ENCODE measurements at regions not wholly inside any gene's neighbourhood (a gene's known extent, or its start where the extent isn't known, plus 50 kb on each side); places are given as distances from the start of the nearest gene placed in this dataset.
"Not testable (repeated sequence)": the region's sequence is repeated elsewhere in the genome, so short reads cannot be mapped to it uniquely, and the experiment has no call there.

DNA sequence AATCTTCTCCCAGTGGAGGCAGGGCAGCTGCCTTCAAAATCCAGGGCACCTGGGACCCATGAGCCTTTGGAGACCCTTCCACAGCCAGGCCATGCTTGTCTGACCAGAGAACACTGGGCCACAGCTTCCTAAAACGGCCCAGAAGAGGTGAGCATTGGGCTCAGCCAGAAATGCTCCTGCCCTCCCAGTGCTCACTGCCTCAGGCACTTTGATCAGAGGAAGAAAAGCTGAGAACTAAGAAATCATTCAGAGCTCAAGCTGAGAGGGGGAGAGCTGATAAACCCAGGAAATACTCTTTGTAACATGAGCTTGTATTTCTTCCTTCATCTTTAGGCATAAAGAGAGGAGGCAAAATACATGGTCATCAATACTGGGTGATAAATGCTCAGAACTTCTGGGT is 365.5 kb upstream of the KLHL29 start:
- no peak for DNase-seq

DNA sequence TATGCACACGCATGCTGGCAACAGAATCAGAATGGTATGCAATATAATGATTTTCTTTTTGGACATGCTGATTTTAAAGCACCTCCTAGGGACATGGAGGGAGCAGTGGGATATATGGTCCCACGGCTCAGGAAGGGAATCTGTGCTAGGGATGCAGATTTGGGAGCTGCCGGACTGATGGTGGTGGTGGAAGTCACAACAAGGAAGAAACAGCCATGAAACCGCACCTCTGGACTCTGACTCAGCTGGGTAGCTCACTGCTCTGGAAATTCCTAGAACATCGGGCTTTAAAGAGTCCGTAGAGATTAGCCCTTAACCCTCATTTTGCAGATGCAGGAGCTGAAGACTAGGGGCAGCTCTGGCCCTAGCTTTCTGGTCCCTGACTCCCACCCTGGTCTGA is 364.3 kb upstream of the KLHL29 start:
- no peak for DNase-seq

GRCh38 chr2:23021311-23022120 is 363.5 kb upstream of the KLHL29 start:
- DNase-seq: no peak

DNA sequence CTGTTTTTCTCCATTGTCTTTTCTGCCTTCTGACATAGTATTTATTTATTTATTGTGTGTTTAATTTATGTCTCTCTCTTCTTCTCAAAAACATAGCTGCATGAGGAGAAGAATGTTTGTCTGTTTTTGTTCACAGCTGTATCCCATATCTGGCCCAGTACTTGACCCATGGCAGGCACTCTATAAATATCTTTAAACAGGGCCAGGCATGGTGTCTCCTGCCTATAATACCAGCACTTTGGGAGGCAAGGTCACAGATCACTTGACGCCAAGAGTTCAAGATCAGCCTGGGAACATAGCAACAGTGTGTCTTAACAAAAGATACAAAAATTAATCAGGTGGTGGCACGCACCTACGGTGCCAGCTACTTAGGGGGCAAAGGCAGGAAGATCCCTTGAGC is 361.3 kb upstream of the KLHL29 start:
- DNase-seq: no peak

- no peak for DNase-seq
Observed at GRCh38 chr2:23026671-23027070, 358.3 kb upstream of the KLHL29 start.

GRCh38 chr2:23027396-23027795 is 357.6 kb upstream of the KLHL29 start:
- DNase-seq: no peak

DNA sequence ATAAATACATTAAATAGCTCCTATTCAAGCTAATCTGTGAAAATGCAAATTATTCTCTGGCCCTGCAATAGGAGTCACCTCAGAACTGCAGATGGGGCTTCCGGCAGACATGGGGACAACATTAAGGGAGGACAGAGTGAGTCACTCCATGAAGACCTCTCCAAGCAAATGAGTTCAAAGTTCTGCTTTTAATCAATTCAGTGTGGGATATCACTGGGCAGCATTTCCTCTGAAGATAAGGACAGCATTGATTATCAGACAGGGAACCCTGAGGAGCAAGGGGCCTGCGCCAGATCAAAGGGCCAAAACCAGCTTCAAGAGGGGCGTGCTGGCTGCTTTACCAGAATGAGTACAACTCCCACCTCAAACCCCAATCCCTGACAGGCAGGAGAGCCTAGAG is 356.9 kb upstream of the KLHL29 start:
- no peak for DNase-seq

GRCh38 chr2:23029111-23029510 is 355.9 kb upstream of the KLHL29 start:
- DNase-seq: no peak

GRCh38 chr2:23029951-23030350 is 355.0 kb upstream of the KLHL29 start:
- DNase-seq: no peak

- no peak for DNase-seq
Observed at GRCh38 chr2:23034996-23035395, 350.0 kb upstream of the KLHL29 start.

DNA sequence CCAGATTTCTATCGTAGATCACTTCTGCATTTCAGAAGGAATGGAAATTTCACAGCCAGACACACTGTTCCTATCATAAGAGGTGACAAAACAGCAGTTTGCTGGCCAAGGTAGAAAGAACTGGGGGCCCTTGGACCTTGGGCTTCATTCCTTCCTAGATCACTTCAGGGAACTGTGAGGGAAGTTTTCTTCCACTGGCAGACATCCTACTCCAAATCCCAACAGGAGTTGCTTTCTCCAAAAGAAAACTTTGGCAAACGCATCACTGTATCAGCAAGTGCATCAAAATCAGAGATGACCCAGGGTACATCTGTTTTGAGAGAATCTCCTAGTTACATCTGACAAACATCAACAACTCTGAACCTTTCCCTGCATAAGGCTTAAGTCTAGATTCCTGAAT is 348.4 kb upstream of the KLHL29 start:
- DNase-seq: no peak

DNA sequence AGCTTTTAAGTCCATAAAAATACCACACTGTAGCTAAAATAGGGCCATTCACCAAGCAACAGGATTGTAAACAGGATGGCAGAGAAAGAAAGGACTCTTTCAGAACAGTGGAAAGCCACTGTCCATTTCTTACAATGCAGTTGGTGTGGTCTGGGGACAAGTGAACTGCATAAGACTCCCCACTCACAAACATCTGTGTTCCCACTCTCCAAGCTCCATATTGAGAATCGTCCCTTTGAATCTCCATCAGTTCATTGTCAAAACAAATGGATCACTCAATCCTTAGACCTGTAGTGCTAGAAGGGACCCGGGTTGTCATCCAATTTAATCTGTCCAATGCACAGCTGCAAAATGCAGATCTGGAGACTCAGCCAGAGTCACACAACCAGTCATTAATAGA is 347.4 kb upstream of the KLHL29 start:
- DNase-seq: no peak

DNA sequence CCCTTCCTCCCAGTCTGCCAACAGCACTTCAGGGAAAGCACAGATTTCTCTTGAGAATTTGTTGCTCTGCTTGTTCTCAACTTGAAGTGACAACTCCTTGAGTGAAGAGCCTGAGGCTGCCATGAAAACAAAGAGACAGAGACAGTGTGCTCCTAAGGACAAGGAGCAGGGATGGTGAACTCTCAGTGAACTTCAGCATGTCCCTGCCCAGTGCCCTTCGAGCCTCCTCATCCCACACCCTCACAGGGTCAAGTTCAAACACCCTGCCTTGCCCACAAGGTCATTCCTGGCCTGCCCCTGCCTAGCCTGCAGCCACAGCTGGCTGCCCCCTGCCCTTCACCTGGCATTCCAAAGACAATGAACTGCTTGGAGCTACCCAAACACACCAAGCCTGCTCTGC is 343.5 kb upstream of the KLHL29 start:
- no peak for DNase-seq

DNA sequence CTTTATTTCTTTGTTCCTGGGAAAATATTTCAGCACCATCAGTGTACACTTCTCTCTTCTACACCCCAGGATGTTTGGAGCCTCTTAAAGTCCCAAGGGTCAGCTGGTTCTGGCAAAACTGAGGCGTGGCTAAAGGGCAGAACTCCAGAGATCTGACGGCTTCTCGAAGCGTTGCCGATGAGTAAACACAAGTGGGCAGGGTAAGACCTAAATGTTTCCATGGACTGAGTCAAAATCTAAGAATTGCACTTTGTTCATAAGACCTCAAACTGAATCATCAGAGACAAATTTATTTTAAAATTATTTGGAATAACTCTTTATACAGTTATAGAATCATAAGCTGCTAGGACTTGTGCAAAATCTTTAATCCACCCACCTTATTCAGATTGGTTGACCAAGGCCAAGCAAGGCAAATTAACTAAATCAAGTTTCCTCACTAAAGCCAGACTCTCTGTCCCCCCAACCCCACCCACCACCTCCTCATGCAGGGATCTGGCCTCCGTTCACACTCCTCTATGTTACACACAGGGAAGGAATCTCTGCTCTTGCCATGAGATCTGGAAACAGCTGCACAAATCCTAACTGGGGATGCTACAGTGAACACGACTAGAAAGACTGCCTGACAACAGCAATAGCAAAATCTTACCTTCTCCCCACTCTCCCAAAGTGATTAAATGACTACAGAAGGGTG is 342.6 kb upstream of the KLHL29 start:
- DNase-seq: no peak

- DNase-seq: no peak
Observed at GRCh38 chr2:23050388-23050787, 334.6 kb upstream of the KLHL29 start.

DNA sequence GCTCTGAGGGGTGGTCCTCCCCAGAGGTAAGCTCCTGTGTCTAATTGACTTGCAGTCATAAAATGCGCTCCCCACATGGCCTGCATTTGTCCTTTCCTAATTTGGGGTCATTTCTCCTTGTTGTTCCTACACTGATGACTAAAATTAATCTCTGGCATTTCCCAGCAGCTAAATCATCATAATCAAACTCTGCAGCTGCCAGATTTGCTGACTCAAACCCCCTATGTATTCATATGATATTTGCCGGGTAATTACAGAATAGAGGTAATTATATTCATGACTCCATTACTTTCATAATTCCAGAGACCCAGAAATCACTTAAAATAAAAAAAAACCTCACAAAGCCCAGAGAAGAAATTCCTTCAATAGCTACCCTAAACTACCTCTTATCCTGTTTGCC is 331.4 kb upstream of the KLHL29 start:
- no peak for DNase-seq

DNA sequence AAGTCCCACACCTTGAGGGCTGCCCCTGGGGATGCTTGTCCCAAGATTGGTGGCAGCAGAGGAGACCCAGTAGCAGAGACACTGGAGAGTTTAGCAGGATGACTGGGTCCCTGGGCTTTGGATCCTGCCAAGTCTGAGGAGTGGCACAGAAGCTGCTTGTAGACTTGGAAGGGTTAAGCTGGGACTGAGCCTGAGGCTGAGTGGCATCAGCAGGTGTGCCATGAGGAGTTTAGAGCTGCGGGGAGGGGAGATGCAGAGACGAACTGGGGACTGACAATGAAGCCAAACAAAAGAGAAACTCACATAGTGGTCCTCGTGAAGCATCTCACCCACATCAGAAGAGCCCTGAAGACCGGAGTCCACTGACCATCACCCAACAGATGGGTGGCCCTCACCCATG is 329.7 kb upstream of the KLHL29 start:
- DNase-seq: no peak

GRCh38 chr2:23056846-23057245 is 328.1 kb upstream of the KLHL29 start:
- not testable (repeated sequence) for DNase-seq

DNA sequence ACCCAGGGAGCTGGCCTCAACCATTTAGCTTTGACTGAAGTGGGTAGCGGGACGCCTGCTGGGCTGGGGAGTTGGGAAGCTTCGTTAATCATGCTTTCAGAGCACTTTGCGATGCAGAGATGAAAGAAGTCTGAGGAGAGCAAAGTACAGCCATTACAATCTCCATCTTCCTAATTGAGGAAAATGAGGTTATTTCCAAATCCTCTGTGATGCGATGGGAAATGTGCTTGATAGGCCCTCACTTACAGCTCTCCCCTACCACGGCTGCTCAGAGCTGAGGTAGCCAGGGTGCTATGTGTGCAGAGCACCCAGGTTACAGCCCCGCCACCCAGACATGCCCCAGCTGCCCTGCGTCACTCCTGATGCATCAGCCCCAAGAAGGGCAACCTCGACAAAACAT is 326.5 kb upstream of the KLHL29 start:
- DNase-seq: no peak

DNA sequence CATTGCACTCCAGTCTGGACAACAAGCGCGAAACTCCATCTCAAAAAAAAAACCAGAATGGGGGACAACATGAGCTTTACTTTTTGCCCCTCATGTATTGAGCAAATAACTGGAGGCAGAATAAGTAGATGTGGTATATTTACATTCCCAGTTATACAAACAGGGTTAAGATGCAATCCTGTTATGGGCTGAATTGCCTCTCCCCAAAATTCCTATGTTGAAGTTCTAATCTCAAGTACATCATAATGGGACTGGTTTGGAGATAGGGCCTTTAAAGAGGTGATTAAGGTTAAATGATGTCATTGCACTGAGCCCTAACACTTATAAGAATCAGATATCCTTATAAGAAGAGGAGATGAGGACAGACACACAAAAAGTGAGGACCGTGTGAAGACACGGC is 319.8 kb upstream of the KLHL29 start:
- no peak for DNase-seq

GRCh38 chr2:23065936-23066335 is 319.0 kb upstream of the KLHL29 start:
- no peak for DNase-seq

- no peak for DNase-seq
Observed at GRCh38 chr2:23066686-23067085, 318.3 kb upstream of the KLHL29 start.

GRCh38 chr2:23069156-23069555 is 315.8 kb upstream of the KLHL29 start:
- DNase-seq: no peak

- no peak for DNase-seq
Observed at GRCh38 chr2:23069923-23070322, 315.1 kb upstream of the KLHL29 start.

- no peak for DNase-seq
Observed at GRCh38 chr2:23073056-23073455, 311.9 kb upstream of the KLHL29 start.
